ENCODE measurements at regions not wholly inside any gene's neighbourhood (a gene's known extent, or its start where the extent isn't known, plus 50 kb on each side); places are given as distances from the start of the nearest gene placed in this dataset.

DNA sequence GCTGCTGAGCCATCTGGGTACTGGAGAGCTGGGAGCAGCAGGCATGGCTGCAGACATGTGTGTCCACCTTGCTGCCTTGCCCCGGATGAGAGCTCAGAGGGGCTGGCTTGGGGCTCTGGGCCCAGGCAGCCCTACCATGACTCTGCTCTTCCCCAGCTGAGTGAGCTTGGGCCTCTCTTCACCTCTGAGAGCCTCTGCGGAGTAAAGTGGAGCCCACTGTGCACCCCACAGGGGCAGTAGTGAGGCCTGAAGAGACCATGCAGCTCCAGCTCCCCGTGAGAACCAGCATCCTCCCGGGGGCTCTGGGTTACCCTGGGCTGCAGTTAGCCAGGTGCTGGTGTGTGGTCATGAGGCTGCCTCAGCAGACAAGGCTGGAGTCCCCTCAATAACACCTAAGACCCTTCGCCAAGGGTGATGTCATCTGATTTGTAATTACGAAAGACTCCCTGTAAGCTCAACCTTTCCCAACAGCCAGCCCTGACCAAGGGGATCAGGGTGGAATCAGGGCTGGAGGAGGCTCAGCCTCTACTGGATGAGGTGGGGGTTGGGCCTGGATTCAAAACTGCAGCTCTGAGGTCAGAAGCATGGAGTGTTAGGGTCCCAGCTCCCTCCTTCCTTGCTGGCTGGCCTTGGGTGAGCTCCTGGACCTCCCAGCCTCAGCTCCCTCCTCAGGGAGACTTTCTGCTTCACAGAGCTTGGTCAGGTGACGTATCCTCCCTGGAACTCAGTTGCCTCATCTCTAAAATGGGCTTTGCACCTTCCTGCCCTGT is 308.0 kb downstream of the MATN1 start:
- TF ChIP-seq POLR2AphosphoS5 (IDR thresholded peaks at IDR 0.05; ENCODE audit: low read depth, low read length) = no peak
- no peak for TF ChIP-seq TAF1 (IDR thresholded peaks at IDR 0.05; ENCODE audit: borderline replicate concordance, insufficient read depth, low read length)
- TF ChIP-seq, protein P1, sequence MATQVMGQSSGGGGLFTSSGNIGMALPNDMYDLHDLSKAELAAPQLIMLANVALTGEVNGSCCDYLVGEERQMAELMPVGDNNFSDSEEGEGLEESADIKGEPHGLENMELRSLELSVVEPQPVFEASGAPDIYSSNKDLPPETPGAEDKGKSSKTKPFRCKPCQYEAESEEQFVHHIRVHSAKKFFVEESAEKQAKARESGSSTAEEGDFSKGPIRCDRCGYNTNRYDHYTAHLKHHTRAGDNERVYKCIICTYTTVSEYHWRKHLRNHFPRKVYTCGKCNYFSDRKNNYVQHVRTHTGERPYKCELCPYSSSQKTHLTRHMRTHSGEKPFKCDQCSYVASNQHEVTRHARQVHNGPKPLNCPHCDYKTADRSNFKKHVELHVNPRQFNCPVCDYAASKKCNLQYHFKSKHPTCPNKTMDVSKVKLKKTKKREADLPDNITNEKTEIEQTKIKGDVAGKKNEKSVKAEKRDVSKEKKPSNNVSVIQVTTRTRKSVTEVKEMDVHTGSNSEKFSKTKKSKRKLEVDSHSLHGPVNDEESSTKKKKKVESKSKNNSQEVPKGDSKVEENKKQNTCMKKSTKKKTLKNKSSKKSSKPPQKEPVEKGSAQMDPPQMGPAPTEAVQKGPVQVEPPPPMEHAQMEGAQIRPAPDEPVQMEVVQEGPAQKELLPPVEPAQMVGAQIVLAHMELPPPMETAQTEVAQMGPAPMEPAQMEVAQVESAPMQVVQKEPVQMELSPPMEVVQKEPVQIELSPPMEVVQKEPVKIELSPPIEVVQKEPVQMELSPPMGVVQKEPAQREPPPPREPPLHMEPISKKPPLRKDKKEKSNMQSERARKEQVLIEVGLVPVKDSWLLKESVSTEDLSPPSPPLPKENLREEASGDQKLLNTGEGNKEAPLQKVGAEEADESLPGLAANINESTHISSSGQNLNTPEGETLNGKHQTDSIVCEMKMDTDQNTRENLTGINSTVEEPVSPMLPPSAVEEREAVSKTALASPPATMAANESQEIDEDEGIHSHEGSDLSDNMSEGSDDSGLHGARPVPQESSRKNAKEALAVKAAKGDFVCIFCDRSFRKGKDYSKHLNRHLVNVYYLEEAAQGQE (IDR thresholded peaks at IDR 0.05; ENCODE audit: insufficient read depth in 1 of 2, low read depth in 2 of 2, low read length in 2 of 2) = no peak

DNA sequence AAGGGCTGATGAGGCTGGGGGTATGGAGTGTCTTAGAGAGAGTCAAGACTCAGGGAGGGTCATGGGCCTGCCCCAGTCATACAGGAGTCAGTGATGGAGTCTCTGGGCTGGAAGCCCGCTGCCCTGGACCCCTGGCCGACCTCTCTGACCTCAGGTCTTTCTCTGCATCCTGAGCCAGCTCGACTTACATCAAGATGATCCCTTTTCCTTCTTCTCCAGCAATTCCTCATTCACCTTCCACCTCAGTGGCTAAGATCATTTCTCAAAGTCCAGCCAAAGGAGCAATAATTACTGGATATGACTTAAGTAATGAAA is 308.6 kb downstream of the MATN1 start:
- TF ChIP-seq POLR2AphosphoS5 (IDR thresholded peaks at IDR 0.05; ENCODE audit: low read depth, low read length) = no peak
- no peak for TF ChIP-seq FOXP2 (optimal IDR thresholded peaks at IDR 0.05; ENCODE audit: borderline replicate concordance, extremely low read depth, extremely low read length, insufficient read depth)
- TF ChIP-seq, protein P1 (IDR thresholded peaks at IDR 0.05; ENCODE audit: insufficient read depth in 1 of 2, low read depth in 2 of 2, low read length in 2 of 2) = no peak
- TF ChIP-seq SIN3A (IDR thresholded peaks at IDR 0.05; ENCODE audit: borderline replicate concordance, insufficient read depth, low read length) = no peak
- no peak for TF ChIP-seq TAF1 (IDR thresholded peaks at IDR 0.05; ENCODE audit: borderline replicate concordance, insufficient read depth, low read length)

DNA sequence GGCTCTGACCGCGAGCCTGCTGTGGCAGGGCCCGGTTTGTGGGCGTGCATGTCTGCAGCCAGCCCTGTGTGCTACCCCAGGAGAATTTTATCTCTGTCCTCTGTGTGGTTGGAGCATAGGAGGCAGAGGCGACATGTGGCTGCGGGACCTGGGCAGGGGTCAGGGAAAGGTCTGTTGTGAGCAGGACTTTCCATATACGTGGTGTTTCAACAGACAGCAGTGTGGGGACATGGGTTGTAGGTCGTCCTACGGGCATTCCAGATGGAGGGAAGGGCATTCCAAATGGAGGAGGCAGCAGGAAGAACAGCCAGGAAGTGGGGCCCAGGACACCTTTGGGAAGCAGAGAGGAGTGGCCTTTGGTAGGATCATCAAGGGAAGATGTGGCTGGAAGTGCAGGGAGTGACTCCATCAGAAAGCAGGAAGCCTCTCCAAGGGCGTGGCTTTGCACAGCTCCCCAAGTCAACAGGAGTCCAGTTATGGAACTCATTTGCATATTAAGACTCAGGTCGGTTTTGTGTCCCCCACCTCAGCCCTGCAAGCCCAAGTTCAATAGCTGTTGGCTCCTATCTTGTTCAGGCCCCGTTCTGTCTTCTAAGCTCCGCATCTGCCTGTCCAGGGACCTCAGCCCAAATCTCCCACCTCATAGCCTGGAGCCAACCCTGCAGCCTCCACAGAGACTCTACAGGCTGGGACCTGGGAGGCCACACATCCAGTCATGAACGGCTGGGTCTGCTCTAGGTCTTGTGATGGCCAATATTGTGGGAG is 309.1 kb downstream of the MATN1 start:
- no peak for TF ChIP-seq POLR2AphosphoS5 (IDR thresholded peaks at IDR 0.05; ENCODE audit: low read depth, low read length)
- TF ChIP-seq, protein P1 (IDR thresholded peaks at IDR 0.05; ENCODE audit: insufficient read depth in 1 of 2, low read depth in 2 of 2, low read length in 2 of 2) = no peak

DNA sequence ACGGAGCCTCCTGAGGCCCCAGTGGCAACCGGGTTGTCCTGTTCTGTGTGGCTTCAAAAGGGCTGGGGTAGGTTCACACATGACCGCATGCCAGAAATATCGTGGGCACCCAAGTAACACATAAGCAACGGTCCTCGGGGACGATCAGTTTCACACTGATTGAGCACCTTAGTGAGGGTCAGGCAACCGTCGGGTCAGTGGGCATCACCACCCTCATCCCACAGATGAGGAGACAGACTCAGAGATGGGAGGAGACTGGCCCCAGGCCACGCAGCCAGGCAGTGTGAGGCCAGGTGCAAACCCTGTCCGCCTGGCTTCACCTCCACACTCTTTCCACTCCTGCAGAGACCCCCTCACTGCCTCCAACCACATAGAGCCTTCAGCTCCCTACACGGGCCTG is 309.8 kb downstream of the MATN1 start:
- no peak for TF ChIP-seq TAF1 (IDR thresholded peaks at IDR 0.05; ENCODE audit: borderline replicate concordance, insufficient read depth, low read length)
- TF ChIP-seq, protein P1 (IDR thresholded peaks at IDR 0.05; ENCODE audit: insufficient read depth in 1 of 2, low read depth in 2 of 2, low read length in 2 of 2) = no peak
- no peak for TF ChIP-seq SIN3A (IDR thresholded peaks at IDR 0.05; ENCODE audit: borderline replicate concordance, insufficient read depth, low read length)
- TF ChIP-seq POLR2AphosphoS5 (IDR thresholded peaks at IDR 0.05; ENCODE audit: low read depth, low read length) = no peak
- no peak for TF ChIP-seq FOXP2 (optimal IDR thresholded peaks at IDR 0.05; ENCODE audit: borderline replicate concordance, extremely low read depth, extremely low read length, insufficient read depth)

DNA sequence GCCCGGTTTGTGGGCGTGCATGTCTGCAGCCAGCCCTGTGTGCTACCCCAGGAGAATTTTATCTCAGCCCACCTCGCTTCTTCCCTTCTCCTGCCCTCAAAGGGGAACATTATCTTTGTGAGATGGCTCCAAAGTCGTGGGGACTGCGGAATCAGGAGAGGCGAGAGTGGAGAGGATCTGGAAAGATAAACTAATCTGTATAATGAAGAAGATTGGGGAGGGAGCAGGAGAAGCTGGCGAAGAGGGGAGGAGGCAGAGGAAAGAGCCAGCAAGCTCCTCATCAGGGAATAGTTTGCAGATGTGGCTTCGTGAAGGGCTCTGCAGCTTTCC is 310.3 kb downstream of the MATN1 start:
- TF ChIP-seq FOXP2 (optimal IDR thresholded peaks at IDR 0.05; ENCODE audit: borderline replicate concordance, extremely low read depth, extremely low read length, insufficient read depth) (no peak), POLR2AphosphoS5 (IDR thresholded peaks at IDR 0.05; ENCODE audit: low read depth, low read length) (no peak), TAF1 (IDR thresholded peaks at IDR 0.05; ENCODE audit: borderline replicate concordance, insufficient read depth, low read length) (no peak), SIN3A (IDR thresholded peaks at IDR 0.05; ENCODE audit: borderline replicate concordance, insufficient read depth, low read length) (no peak)
- TF ChIP-seq, protein P1 (IDR thresholded peaks at IDR 0.05; ENCODE audit: insufficient read depth in 1 of 2, low read depth in 2 of 2, low read length in 2 of 2) = no peak

All from PFSK-1 (cell line).